GM04503 (cell line): ENCODE measurements at regions not wholly inside any gene's neighbourhood (a gene's known extent, or its start where the extent isn't known, plus 50 kb on each side); places are given as distances from the start of the nearest gene placed in this dataset.
"Not testable (repeated sequence)": the region's sequence is repeated elsewhere in the genome, so short reads cannot be mapped to it uniquely, and the experiment has no call there.

Experiments
- DNase-seq: peaks from one replicate; pipeline ENCODE4 v3.0.0-alpha.2; 2012; ENCODE audit warnings: low read depth

- not testable (repeated sequence) for DNase-seq
These were observed 51.0 kb downstream of the NPIPB11 start for GRCh38 chr16:29355339-29356059.

- not testable (repeated sequence) for DNase-seq
These were observed 52.1 kb downstream of the NPIPB11 start for GRCh38 chr16:29354449-29354848.

GRCh38 chr16:29352617-29352999 lies 53.9 kb downstream of the NPIPB11 start:
- not testable (repeated sequence) for DNase-seq

- DNase-seq: not testable (repeated sequence)
These were observed 54.4 kb downstream of the NPIPB11 start for GRCh38 chr16:29351970-29352616.

- not testable (repeated sequence) for DNase-seq
These were observed 55.1 kb downstream of the NPIPB11 start for GRCh38 chr16:29351271-29351969.

- peak; percentile 55 for DNase-seq
These were observed 56.5 kb downstream of the NPIPB11 start for GRCh38 chr16:29349966-29350365.

GRCh38 chr16:29348748-29349147 lies 57.8 kb downstream of the NPIPB11 start:
- not testable (repeated sequence) for DNase-seq

GRCh38 chr16:29348123-29348690 lies 58.3 kb downstream of the NPIPB11 start:
- not testable (repeated sequence) for DNase-seq

GRCh38 chr16:29346796-29347580 lies 59.5 kb downstream of the NPIPB11 start:
- DNase-seq: not testable (repeated sequence)

- DNase-seq: not testable (repeated sequence)
These were observed 60.3 kb downstream of the NPIPB11 start for GRCh38 chr16:29346203-29346602.

- not testable (repeated sequence) for DNase-seq
These were observed 63.6 kb downstream of the NPIPB11 start for GRCh38 chr16:29342937-29343336.

- not testable (repeated sequence) for DNase-seq
These were observed 65.6 kb downstream of the NPIPB11 start for GRCh38 chr16:29340779-29341438.

- not testable (repeated sequence) for DNase-seq
These were observed 66.3 kb downstream of the NPIPB11 start for GRCh38 chr16:29340235-29340634.

GRCh38 chr16:29338821-29339700 lies 67.5 kb downstream of the NPIPB11 start:
- not testable (repeated sequence) for DNase-seq

GRCh38 chr16:29337385-29337901 lies 69.1 kb downstream of the NPIPB11 start:
- DNase-seq: not testable (repeated sequence)

- DNase-seq: not testable (repeated sequence)
These were observed 71.0 kb downstream of the NPIPB11 start for GRCh38 chr16:29335549-29335846.

- not testable (repeated sequence) for DNase-seq
These were observed 71.5 kb downstream of the NPIPB11 start for GRCh38 chr16:29334776-29335548.

- not testable (repeated sequence) for DNase-seq
These were observed 72.9 kb downstream of the NPIPB11 start for GRCh38 chr16:29333492-29334097.

- DNase-seq: not testable (repeated sequence)
These were observed 75.9 kb downstream of the NPIPB11 start for GRCh38 chr16:29330623-29331022.
